DMS 273 treated with DMSO at 0.1 percent for 48 hours (cell line): ENCODE measurements at regions not wholly inside any gene's neighbourhood (a gene's known extent, or its start where the extent isn't known, plus 50 kb on each side); places are given as distances from the start of the nearest gene placed in this dataset.
"Not testable (repeated sequence)": the region's sequence is repeated elsewhere in the genome, so short reads cannot be mapped to it uniquely, and the experiment has no call there.

Source experiments
- DNase-seq: peaks from one replicate; lab custom pipeline; 2025; lab: John Stamatoyannopoulos, UW

GRCh38 chr4:112775801-112776200 lies 138.9 kb downstream of the LARP7 start:
- DNase-seq: no peak

- no peak for DNase-seq
These were observed 139.6 kb downstream of the LARP7 start for GRCh38 chr4:112776535-112776934.

DNA sequence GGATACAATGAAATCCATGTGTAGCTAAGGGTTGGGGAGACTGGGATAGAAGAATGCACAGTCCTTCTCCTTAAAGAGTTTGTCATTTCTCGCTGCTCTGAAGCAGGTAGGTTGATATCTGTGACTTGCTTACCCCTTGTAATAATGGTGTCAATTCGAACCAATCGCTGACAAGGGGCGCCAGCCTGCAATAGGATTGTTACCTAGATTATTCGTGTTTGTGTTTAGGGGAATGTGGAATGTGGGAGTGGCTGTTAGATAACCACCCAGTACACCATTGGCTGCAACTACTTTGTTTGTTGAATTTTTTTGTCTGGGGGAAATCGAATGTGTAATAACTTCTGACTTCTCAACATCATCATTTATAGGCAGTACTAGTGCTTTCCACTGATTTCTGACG lies 141.6 kb downstream of the LARP7 start:
- no peak for DNase-seq

GRCh38 chr4:112793033-112793432 lies 156.1 kb downstream of the LARP7 start:
- DNase-seq: no peak

DNA sequence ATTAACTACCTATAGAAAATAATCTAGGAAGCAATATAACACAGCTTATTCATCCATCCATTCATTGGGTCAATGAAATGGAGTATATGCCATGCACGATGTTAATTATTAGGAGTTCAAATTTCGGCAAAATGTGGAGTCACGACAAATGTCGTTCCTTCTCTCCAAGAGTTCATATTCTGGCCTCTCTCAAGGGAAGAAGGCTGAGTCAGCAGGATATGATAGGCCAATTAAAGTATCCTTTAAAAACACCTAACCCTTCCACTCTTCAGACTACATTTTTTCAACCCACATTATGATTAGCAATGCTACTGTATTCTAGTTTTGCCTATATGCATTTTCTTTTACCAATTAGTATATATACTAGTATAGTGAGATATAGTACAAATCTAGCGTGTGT lies 163.1 kb downstream of the LARP7 start:
- no peak for DNase-seq

DNA sequence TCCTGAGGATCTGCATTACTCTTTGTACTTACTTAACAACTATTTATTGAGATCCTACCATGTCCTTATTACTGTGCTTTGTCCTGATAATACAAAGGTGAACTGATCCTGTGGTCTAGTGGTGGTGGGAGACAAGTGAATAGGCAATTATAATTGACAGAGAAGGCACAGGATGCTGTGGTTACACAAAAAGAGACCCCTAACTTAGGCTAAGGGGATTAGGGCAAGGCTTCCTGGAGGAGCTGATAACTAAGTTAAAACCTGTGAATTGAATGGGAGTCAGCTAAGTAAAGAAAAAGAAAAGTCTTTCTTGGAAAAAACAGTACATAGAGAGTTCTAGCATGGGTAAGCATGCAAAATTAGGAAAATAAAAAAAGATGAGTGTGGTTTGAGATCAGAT lies 164.4 kb downstream of the LARP7 start:
- DNase-seq: no peak

DNA sequence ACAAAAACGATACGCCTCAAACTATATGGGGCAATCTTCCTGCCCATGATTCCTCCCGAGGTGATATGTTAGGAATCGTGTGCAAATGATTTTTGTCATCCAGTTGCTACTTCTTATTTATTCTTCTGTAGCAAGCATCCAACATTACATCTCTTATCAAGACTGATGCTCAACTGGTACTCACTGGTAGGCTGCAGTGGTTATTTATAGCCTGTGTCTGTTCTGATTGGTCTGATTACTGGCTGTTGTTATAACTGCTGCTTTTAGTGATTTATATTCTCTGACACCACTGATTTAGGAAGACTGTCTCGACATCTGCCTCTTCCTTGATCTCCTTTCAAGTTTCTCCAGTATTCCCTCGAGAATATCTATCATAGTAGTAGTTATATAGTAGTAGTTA lies 165.8 kb downstream of the LARP7 start:
- DNase-seq: no peak

DNA sequence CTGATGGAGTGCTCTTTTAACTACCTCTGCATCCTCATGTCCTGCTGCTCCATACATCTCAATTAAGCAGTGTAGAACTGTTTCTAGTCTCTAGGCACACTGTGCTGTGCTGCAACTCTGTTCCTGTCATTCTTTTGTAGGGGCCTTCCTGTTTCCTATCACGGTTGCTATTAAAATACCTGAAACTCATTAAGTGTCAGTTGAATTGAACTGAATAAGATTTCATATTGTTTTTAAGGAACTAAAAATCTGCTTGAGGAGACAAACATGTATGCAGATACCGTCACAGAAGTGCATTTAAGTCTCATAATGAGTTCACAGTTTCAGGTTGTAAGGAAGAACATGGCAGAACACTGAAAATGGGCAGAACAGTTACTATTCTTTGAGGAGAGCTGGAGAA lies 170.1 kb downstream of the LARP7 start:
- no peak for DNase-seq

GRCh38 chr4:112808001-112808400 lies 171.1 kb downstream of the LARP7 start:
- no peak for DNase-seq

DNA sequence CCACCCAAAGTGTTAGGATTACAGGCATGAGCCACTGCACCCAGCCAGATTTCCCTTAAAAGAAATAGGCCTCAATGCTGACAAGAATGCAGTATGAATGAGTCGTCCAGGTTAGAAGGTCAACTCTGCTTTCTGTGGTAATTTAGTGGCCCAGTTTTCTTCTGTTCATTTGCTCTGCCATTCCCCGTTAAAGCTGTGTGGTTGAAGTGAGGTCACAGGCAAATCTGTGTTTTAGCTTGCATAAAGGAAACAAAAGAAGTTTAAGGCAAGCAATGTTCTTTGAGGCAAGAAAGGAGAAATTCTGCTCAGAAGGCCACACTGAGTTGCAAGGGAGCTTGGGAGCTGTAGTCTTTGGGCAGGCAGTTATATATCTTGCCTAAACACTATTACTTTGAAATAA lies 176.8 kb downstream of the LARP7 start:
- no peak for DNase-seq

DNA sequence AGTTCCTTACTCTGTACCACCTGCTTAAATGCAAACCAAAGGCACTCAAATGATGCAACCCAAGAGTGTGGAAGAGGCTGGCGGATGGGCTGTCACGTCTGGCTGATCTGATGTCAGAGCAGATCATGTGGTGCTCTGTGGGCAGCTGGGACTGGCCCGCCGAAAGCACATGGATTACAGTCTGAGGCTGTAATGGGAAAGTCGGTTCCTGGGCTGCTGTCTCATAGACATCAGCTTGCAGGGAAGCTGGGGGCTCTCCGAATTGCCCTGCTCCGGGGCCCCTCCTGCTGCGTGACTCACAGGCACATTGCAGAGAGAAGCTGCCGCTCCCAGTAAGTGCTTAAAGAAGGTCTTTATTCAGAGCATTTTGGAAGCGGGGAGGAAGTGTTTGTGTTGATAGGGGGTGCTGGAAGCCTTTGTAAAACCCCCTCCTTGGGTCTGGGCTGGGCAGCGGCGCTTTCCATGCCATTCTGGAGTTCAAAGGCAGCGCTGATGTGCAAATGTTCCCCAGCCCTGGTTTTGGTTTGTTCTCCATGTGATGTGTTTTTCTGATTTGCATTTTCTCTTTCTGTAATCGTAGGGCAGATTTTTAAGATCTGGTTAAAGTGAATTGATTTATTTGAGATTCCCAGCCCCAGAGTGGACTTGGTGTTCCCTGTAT lies 181.1 kb downstream of the LARP7 start:
- peak; percentile 80 for DNase-seq

DNA sequence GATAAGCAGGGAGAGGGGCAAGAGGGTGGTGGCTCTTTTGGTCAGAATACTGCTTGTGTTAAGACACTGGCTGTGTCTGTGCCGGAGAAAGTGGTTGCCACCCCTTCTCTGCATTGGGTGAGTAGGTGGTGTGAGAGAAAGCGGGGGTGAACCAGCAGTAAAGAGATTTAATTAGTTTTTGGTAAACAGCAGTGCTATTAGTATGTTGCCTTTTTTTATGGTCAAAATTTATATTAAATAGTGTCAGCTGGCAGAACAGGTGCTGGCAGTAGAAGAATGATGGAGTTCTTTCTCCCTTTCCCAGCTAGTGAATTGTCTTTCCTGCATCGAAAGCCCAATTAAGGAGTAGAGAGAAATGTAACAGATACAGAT lies 181.6 kb downstream of the LARP7 start:
- no peak for DNase-seq

GRCh38 chr4:112819729-112820128 lies 182.8 kb downstream of the LARP7 start:
- DNase-seq: no peak

GRCh38 chr4:112823156-112823555 lies 186.2 kb downstream of the LARP7 start:
- DNase-seq: no peak

- DNase-seq: peak; percentile 36
These were observed 186.7 kb downstream of the LARP7 start for GRCh38 chr4:112823606-112824005.

DNA sequence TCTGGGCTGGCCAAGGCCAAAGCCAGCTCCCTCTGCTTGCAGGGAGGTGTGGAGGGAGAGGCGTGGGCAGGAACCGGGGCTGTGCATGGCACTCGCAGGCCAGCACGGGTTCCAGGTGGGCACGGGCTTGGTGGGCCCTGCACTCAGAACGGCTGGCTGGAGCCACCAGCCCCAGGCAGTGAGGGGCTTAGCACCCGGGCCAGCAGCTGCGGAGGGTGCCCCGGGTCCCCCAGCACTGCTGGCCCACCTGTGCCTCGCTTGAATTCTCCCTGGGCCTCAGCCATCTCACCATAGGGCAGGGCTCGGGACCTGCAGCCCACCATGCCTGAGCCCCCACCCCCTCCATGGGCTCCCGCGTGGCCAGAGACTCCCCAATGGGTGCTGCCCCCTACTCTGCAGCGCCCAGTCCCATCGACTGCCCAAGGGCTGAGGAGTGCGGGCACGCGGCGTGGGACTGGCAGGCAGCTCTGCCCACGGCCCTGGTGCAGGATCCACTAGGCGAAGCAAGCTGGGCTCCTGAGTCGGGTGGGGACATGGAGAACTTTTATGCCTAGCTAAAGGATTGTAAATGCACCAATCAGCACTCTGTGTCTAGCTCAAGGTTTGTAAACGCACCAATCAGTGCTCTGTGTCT lies 193.9 kb downstream of the LARP7 start:
- DNase-seq: no peak

- DNase-seq: no peak
These were observed 195.6 kb downstream of the LARP7 start for GRCh38 chr4:112832493-112832892.

GRCh38 chr4:112836895-112837294 lies 200.0 kb downstream of the LARP7 start:
- DNase-seq: no peak

DNA sequence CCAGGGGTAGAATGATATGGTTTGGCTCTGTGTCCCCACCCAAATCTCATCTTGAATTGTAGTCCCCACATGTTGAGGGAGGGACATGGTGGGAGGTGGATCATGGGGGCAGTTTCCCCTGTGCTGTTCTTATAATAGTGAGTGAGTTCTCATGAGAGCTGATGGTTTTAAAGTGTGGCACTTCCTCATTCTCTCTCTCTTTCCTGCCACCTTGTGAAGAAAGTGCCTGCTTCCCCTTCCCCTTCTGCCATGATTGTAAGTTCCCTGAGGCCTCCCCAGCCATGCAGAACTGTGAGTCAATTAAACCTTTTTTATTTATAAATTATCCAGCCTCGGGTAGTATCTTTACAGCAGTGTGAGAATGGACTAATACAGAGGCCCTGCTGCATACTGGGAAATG lies 201.1 kb downstream of the LARP7 start:
- not testable (repeated sequence) for DNase-seq

DNA sequence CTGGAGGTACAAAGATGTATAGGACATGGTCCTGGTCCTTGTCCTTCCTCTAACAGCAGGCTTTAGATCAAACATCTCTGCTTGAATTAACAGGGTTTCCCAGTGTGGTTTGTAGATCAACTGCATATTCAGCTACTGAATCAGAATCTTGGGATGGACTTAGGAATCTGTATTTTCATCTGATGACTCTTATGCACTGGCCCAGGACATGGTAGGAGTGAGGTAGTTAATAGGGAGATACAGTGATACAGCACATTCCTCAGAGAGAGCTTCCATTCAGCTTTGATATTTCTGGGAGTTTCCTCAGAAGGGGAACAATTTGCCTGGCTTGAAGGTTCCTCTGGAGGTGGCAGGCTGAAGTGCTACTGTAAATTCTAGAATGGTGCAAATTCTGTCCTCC lies 203.1 kb downstream of the LARP7 start:
- DNase-seq: no peak

GRCh38 chr4:112840619-112841018 lies 203.7 kb downstream of the LARP7 start:
- DNase-seq: no peak

- DNase-seq: no peak
These were observed 205.6 kb downstream of the LARP7 start for GRCh38 chr4:112842513-112842912.

- no peak for DNase-seq
These were observed 204.1 kb upstream of the ANK2 start for GRCh38 chr4:112845386-112845785.

- DNase-seq: no peak
These were observed 202.4 kb upstream of the ANK2 start for GRCh38 chr4:112847045-112847444.
